CD4-positive, alpha-beta T cell (primary cell): ENCODE measurements at regions not wholly inside any gene's neighbourhood (a gene's known extent, or its start where the extent isn't known, plus 50 kb on each side); places are given as distances from the start of the nearest gene placed in this dataset.
A peak's percentile ranks its signal among the peaks of the same experiment; 100 is the strongest.
"Not testable (repeated sequence)": the region's sequence is repeated elsewhere in the genome, so short reads cannot be mapped to it uniquely, and the experiment has no call there.

Experiments used
- ATAC-seq: fragments of 200-7000 bp; cut with Tn5 transposase; one replicate; pipeline ENCODE4 v1.10.0; 2022; ENCODE audit warnings: mild to moderate bottlenecking; ENCODE audit not compliant: poor library complexity
- CTCF ChIA-PET: fragments of 350-600 bp; sonication (Branson Sonifier 250); formaldehyde crosslinking; loops from one replicate; lab custom pipeline; 2021; ENCODE audit warnings: antibody characterized with exemption, inconsistent platforms; lab: Charles Lee
- POLR2A ChIA-PET: fragments of 350-600 bp; sonication (Branson Sonifier 250); formaldehyde crosslinking; loops from one replicate; lab custom pipeline; 2021; ENCODE audit warnings: antibody characterized with exemption, inconsistent platforms; lab: Charles Lee
- DNase-seq, 14 experiments: peaks; one replicate each; pipeline ENCODE4 v3.0.0-alpha.2; 2013 to 2020; ENCODE audit warnings: mixed read lengths in 2 of 14
- H3K27ac ChIP-seq, 2 donors: one replicate each; pipeline versions ENCODE4 v1.5.1 to v1.7.0; 2013; ENCODE audit warnings: low read length in 2 of 2, low read depth in 1 of 2, mild to moderate bottlenecking in 1 of 2
- H3K27me3 ChIP-seq, 2 experiments: 1 replicate in 1 of 2; 2 replicates in 1 of 2; pipeline versions ENCODE4 v1.6.1 to v1.7.0; 2013; ENCODE audit warnings: low read length in 2 of 2, control low read depth in 1 of 2, mild to moderate bottlenecking in 1 of 2, moderate library complexity in 1 of 2; ENCODE audit not compliant: insufficient read depth in 2 of 2, control insufficient read depth in 1 of 2
- H3K36me3 ChIP-seq: one replicate; pipeline ENCODE4 v1.6.1; 2013; ENCODE audit warnings: low read length, control low read depth; ENCODE audit not compliant: insufficient read depth
- H3K4me1 ChIP-seq: one replicate; pipeline ENCODE4 v1.6.1; 2013; ENCODE audit warnings: low read length, control low read depth; ENCODE audit not compliant: insufficient read depth
- H3K4me3 ChIP-seq: one replicate; pipeline ENCODE4 v1.5.1; 2013; ENCODE audit warnings: mild to moderate bottlenecking, low read length, moderate library complexity
- H3K9me3 ChIP-seq, 2 experiments: 1 replicate in 1 of 2; 2 replicates in 1 of 2; pipeline versions ENCODE4 v1.6.1 to v1.7.0; 2013; ENCODE audit warnings: low read length in 2 of 2, mild to moderate bottlenecking in 2 of 2, control low read depth in 1 of 2, moderate library complexity in 1 of 2; ENCODE audit not compliant: control insufficient read depth in 1 of 2, insufficient read depth in 1 of 2
- H3K27ac Mint-ChIP-seq: one replicate; pipeline ENCODE4 v1.8.0; 2020; ENCODE audit warnings: mixed read lengths
- H3K27me3 Mint-ChIP-seq: one replicate; pipeline ENCODE4 v1.8.0; 2021; ENCODE audit warnings: mixed read lengths
- H3K36me3 Mint-ChIP-seq: one replicate; pipeline ENCODE4 v1.8.0; 2021; ENCODE audit warnings: low read depth, mixed read lengths
- H3K4me1 Mint-ChIP-seq: one replicate; pipeline ENCODE4 v1.8.0; 2021; ENCODE audit warnings: low read depth, mixed read lengths
- H3K4me3 Mint-ChIP-seq: one replicate; pipeline ENCODE4 v1.8.0; 2020; ENCODE audit warnings: mild to moderate bottlenecking, mixed read lengths
- H3K9me3 Mint-ChIP-seq: one replicate; pipeline ENCODE4 v1.8.0; 2020; ENCODE audit warnings: mixed read lengths
- intact Hi-C, 2 experiments: fragments of 100-400 bp; cut with DNase I in 1 of 2; cut with micrococcal nuclease in 1 of 2; formaldehyde crosslinking; loops; one replicate each; pipeline versions ENCODE4 v1.15.1 to v1.9.0; 2023 to 2025; cut with DNase I, micrococcal nuclease
- TF ChIP-seq, protein P1 (sequence below): fragments of 200-600 bp; IDR thresholded peaks from one replicate; pipeline ENCODE4 v1.8.0; 2022; ENCODE audit warnings: antibody characterized with exemption, mild to moderate bottlenecking

DNA sequence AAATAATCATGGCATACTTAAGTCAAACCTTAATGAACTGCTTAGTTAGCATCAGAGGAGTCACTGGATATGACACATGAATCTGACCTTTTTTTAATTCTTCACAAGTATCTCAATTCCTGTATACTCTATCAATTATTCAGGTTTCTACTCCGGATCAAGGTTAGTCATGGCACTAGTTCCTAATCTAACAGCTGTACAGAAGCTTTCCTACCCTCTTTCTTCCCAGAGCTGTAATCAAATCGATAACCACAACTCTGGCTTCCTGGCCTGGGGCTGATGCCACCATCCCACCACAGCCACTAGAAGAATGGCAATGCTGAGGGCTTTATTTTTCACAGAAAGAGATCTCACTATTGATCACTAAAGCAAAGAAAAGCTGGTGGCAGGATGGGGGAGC, 718.5 kb downstream of the SMARCA1 start:
- H3K27ac ChIP-seq = no peak overlapping the region
- H3K36me3 Mint-ChIP-seq = no peaks in the 10 kb centered on the region
- H3K36me3 ChIP-seq = no peaks in the 10 kb centered on the region
- TF ChIP-seq, protein P1, sequence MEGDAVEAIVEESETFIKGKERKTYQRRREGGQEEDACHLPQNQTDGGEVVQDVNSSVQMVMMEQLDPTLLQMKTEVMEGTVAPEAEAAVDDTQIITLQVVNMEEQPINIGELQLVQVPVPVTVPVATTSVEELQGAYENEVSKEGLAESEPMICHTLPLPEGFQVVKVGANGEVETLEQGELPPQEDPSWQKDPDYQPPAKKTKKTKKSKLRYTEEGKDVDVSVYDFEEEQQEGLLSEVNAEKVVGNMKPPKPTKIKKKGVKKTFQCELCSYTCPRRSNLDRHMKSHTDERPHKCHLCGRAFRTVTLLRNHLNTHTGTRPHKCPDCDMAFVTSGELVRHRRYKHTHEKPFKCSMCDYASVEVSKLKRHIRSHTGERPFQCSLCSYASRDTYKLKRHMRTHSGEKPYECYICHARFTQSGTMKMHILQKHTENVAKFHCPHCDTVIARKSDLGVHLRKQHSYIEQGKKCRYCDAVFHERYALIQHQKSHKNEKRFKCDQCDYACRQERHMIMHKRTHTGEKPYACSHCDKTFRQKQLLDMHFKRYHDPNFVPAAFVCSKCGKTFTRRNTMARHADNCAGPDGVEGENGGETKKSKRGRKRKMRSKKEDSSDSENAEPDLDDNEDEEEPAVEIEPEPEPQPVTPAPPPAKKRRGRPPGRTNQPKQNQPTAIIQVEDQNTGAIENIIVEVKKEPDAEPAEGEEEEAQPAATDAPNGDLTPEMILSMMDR = no peak
- H3K9me3 ChIP-seq = peaks cover 0 to 9% of the 10 kb centered on the region in 2 experiments
- no peaks in the 10 kb centered on the region for H3K9me3 Mint-ChIP-seq
- intact Hi-C loops = no loop called here
- no peak for ATAC-seq
- DNase-seq = no peak
- ChIA-PET POLR2A (no interaction called here), CTCF (no interaction called here)
- no peak overlapping the region for H3K4me3 ChIP-seq
- no peaks in the 10 kb centered on the region for H3K4me1 ChIP-seq
- no peak overlapping the region for H3K4me3 Mint-ChIP-seq
- H3K27me3 Mint-ChIP-seq = no peaks in the 10 kb centered on the region
- no peak overlapping the region for H3K27ac Mint-ChIP-seq
- no peaks in the 10 kb centered on the region for H3K27me3 ChIP-seq
- H3K4me1 Mint-ChIP-seq = no peaks in the 10 kb centered on the region

DNA sequence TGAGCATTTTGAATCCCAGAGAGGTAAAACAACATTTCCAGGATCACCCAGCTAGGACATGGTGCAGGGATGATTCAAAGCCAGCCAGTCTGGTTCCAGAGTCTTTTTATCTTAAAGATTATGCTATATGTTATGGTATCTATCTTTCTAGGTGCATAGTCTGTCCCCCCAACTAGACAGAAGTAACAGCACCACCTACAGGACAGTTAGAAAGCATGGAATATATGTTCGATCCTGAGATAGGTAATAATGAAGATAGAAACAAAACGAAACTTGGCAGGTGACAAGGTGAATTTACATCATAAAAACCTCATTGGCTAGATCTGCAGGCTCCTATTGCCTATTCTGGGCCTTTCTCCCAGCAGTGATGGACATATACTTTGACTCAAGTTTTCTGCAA, 723.2 kb downstream of the SMARCA1 start:
- no peak overlapping the region for H3K4me3 Mint-ChIP-seq
- TF ChIP-seq, protein P1 = no peak
- no peaks in the 10 kb centered on the region for H3K27me3 Mint-ChIP-seq
- ChIA-PET POLR2A (interaction anchor here (0.6 kb wide), 1 partner anchor 29 kb away, joined by 4 read pairs; no protein-coding TSS in a partner anchor), CTCF (no interaction called here)
- Histone ChIP-seq H3K9me3 (no peaks in the 10 kb centered on the region), H3K27ac (no peak overlapping the region), H3K36me3 (no peaks in the 10 kb centered on the region), H3K27me3 (no peaks in the 10 kb centered on the region), H3K4me3 (no peak overlapping the region), H3K4me1 (no peaks in the 10 kb centered on the region)
- intact Hi-C loops = no loop called here
- no peaks in the 10 kb centered on the region for H3K36me3 Mint-ChIP-seq
- ATAC-seq (no peak), DNase-seq (no peak)
- H3K9me3 Mint-ChIP-seq = no peaks in the 10 kb centered on the region
- H3K27ac Mint-ChIP-seq = no peak overlapping the region
- H3K4me1 Mint-ChIP-seq = no peaks in the 10 kb centered on the region

DNA sequence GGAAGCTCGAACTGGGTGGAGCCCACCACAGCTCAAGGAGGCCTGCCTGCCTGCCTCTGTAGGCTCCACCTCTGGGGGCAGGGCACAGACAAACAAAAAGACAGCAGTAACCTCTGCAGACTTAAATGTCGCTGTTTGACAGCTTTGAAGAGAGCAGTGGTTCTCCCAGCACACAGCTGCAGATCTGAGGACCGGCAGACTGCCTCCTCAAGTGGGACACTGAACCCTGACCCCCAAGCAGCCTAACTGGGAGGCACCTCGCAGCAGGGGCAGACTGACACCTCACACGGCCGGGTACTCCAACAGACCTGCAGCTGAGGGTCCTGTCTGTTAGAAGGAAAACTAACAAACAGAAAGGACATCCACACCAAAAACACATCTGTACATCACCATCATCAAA, 730.9 kb upstream of the ACTRT1 start:
- H3K27me3 Mint-ChIP-seq, POLR2A ChIA-PET, H3K36me3 Mint-ChIP-seq, H3K36me3 ChIP-seq, H3K27me3 ChIP-seq, intact Hi-C loops, CTCF ChIA-PET, H3K9me3 Mint-ChIP-seq, H3K4me3 ChIP-seq, ATAC-seq, H3K27ac ChIP-seq, H3K27ac Mint-ChIP-seq, H3K4me1 ChIP-seq: not testable (repeated sequence)
- peaks cover 0 to 11% of the 10 kb centered on the region in 2 experiments for H3K9me3 ChIP-seq
- H3K4me1 Mint-ChIP-seq = peaks cover 13% of the 10 kb centered on the region
- peak in 1 of 14 experiments; percentile 12 for DNase-seq
- H3K4me3 Mint-ChIP-seq = peak overlapping the region; percentile 54

DNA sequence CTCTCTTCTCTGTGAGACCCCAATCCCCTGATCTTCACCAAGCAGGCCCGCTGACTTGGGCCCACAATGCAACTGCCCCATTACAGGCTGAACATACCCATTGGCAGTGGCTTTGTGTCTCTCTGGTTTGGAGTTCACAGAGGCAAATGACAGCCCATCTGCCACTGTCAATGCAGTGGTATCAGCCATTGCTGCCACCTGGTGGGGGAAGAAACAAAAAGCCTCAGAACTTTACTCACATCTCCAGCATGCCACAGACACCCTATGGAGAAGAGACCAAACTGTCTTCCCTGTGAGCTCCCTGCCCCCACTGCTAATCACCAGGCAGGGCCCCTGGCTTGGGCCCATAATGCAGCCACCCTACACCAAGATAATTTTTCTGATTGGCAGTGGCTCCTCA, 729.3 kb upstream of the ACTRT1 start:
- Mint-ChIP-seq H3K4me3 (no peak overlapping the region), H3K4me1 (peaks cover 13% of the 10 kb centered on the region), H3K27ac (no peak overlapping the region), H3K36me3 (no peaks in the 10 kb centered on the region), H3K9me3 (no peaks in the 10 kb centered on the region), H3K27me3 (no peaks in the 10 kb centered on the region)
- DNase-seq = peak in 6 of 14 experiments; percentile 3 to 25 (median 16)
- no peak for ATAC-seq
- no peak overlapping the region for H3K4me3 ChIP-seq
- H3K27me3 ChIP-seq = no peaks in the 10 kb centered on the region
- ChIA-PET POLR2A (no interaction called here), CTCF (no interaction called here)
- peaks cover 0 to 11% of the 10 kb centered on the region in 2 experiments for H3K9me3 ChIP-seq
- TF ChIP-seq, protein P1 = no peak
- intact Hi-C loops = no loop called here
- H3K36me3 ChIP-seq = no peaks in the 10 kb centered on the region
- H3K4me1 ChIP-seq = peaks cover 4% of the 10 kb centered on the region
- H3K27ac ChIP-seq = no peak overlapping the region
